ENCODE measurements at regions not wholly inside any gene's neighbourhood (a gene's known extent, or its start where the extent isn't known, plus 50 kb on each side); places are given as distances from the start of the nearest gene placed in this dataset.

DNA sequence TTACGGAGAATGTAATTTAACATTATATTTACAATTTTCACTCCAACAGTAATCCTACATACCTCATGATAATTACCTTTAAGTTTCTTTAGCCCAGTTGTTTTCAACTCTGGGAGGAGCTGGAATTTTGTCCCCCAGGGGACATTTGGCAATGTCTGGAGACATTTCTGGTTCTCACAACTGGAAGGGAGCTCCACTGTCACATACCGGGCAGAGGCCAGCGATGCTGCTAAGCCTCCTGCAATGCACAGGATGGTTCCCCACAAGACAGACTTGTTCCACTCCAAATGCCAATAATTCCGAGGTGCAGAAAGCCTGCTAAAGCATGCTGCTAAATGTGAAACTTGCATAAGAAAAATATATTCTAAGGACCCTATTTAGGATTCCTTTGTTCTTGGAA lies 251.1 kb upstream of the IRX5 start:
- 66 to 72% methylated on average over 4 of the region's 4 CpGs for WGBS, 2 experiments (ENCODE audit: low coverage in 1 of 2, low lambda C conversion rate in 2 of 2, missing lambda C conversion rate in 2 of 2)
- Histone ChIP-seq H3K27ac (no peak overlapping the region), H4K20me1 (ENCODE audit: insufficient read depth) (no peaks in the 10 kb centered on the region), H3K4me1 (ENCODE audit: insufficient read depth) (no peaks in the 10 kb centered on the region), H3K79me2 (ENCODE audit: insufficient read depth) (no peaks in the 10 kb centered on the region), H3K36me3 (ENCODE audit: low read depth) (no peaks in the 10 kb centered on the region), H3K9me3 (ENCODE audit: low read depth) (no peaks in the 10 kb centered on the region), H3F3A (ENCODE audit: insufficient read depth) (no peaks in the 10 kb centered on the region), H3K9ac (no peak overlapping the region), H3K27me3 (replicated peaks; ENCODE audit: insufficient read depth) (no peaks in the 10 kb centered on the region; the same call in 1 of the 2 replicates), H2AFZ (no peak overlapping the region), H3K4me3 (no peak overlapping the region), H3K9me2 (ENCODE audit: insufficient read depth) (no peaks in the 10 kb centered on the region), H3K4me2 (ENCODE audit: unreplicated experiment) (no peak overlapping the region)
- in situ Hi-C loops (cut with MboI), result no loop called here
- DNase-seq, result no peak
- TF ChIP-seq EZH2phosphoT487 (IDR thresholded peaks at IDR 0.05; ENCODE audit: insufficient read depth, low read depth), result no peak
- TF ChIP-seq EZH2 (IDR thresholded peaks at IDR 0.05; ENCODE audit: insufficient read depth, poor library complexity, severe bottlenecking), result no peak

DNA sequence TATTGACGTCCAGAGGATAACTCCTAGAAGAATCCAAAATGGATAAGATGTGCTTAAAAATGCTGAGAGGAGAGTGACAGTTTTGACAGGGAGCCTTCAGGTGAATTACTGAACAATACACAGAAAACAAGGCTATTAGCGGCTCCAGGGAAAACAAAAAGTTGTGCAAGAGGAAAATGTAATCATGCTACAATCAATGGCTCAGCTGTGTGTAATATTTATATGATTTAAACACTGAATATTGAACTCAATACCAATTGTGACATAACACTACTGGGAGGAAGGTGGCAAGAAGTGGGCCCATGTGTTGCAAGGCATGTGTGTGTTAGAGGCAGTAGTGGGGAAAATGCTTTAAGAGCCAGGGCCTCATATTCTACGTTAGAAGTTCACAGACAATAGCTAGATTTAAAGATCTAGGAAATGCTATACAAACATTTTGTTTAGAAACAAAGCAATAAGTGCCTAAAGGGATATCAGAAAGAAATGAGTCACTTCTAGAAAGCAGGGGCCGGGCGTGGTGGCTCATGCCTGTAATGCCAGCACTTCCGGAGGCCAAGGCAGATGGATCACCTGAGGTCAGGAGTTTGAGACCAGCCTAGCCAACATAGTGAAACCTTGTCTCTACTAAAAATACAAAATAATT lies 253.2 kb upstream of the IRX5 start:
- WGBS, 2 experiments (ENCODE audit: low coverage in 1 of 2, low lambda C conversion rate in 2 of 2, missing lambda C conversion rate in 2 of 2), result 48 to 49% methylated on average over 6 of the region's 6 CpGs
- H2AFZ ChIP-seq, result no peak overlapping the region
- H3K9me2 ChIP-seq (ENCODE audit: insufficient read depth), result no peaks in the 10 kb centered on the region
- H3K27me3 ChIP-seq (replicated peaks; ENCODE audit: insufficient read depth), result no peaks in the 10 kb centered on the region
- no peaks in the 10 kb centered on the region for H4K20me1 ChIP-seq (ENCODE audit: insufficient read depth)
- no peak for DNase-seq
- in situ Hi-C loops (cut with MboI), result no loop called here
- no peak overlapping the region for H3K4me3 ChIP-seq
- no peak for TF ChIP-seq EZH2 (IDR thresholded peaks at IDR 0.05; ENCODE audit: insufficient read depth, poor library complexity, severe bottlenecking)
- no peak for TF ChIP-seq EZH2phosphoT487 (IDR thresholded peaks at IDR 0.05; ENCODE audit: insufficient read depth, low read depth)
- no peak overlapping the region for H3K9ac ChIP-seq
- no peaks in the 10 kb centered on the region for H3K9me3 ChIP-seq (ENCODE audit: low read depth)
- H3K4me2 ChIP-seq (ENCODE audit: unreplicated experiment), result no peak overlapping the region
- no peaks in the 10 kb centered on the region for H3F3A ChIP-seq (ENCODE audit: insufficient read depth)
- H3K27ac ChIP-seq, result no peak overlapping the region
- H3K79me2 ChIP-seq (ENCODE audit: insufficient read depth), result no peaks in the 10 kb centered on the region
- H3K4me1 ChIP-seq (ENCODE audit: insufficient read depth), result no peaks in the 10 kb centered on the region
- H3K36me3 ChIP-seq (ENCODE audit: low read depth), result no peaks in the 10 kb centered on the region

DNA sequence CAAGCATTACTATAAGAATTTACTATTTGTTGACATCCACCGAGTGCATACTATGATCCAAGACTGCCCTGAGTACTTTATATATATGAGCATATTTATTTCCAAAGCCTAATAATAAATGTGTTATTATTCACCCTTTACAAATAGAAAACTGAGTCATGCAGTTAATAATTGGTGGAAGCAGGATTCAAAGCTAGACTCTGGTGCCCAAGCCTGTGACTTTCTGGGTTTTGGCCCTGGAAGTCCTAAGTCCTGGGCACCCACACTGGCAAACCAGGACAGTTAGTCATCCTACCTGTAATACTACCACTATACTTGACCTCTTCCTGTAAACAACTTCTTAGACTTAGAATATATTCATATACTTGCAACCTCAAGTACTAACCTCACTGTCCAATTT lies 257.4 kb upstream of the IRX5 start:
- no peaks in the 10 kb centered on the region for H3K36me3 ChIP-seq (ENCODE audit: low read depth)
- no peak overlapping the region for H2AFZ ChIP-seq
- in situ Hi-C loops (cut with MboI), result no loop called here
- H3K79me2 ChIP-seq (ENCODE audit: insufficient read depth), result no peaks in the 10 kb centered on the region
- H3K4me2 ChIP-seq (ENCODE audit: unreplicated experiment), result no peak overlapping the region
- H3K9ac ChIP-seq, result no peak overlapping the region
- H3K27me3 ChIP-seq (replicated peaks; ENCODE audit: insufficient read depth), result no peaks in the 10 kb centered on the region
- TF ChIP-seq EZH2 (IDR thresholded peaks at IDR 0.05; ENCODE audit: insufficient read depth, poor library complexity, severe bottlenecking), result no peak
- no peak for TF ChIP-seq EZH2phosphoT487 (IDR thresholded peaks at IDR 0.05; ENCODE audit: insufficient read depth, low read depth)
- WGBS, 2 experiments (ENCODE audit: low coverage in 1 of 2, low lambda C conversion rate in 2 of 2, missing lambda C conversion rate in 2 of 2), result 82 to 93% methylated on average over 1 of the region's 1 CpG
- no peaks in the 10 kb centered on the region for H4K20me1 ChIP-seq (ENCODE audit: insufficient read depth)
- H3K4me3 ChIP-seq, result no peak overlapping the region
- H3K27ac ChIP-seq, result no peak overlapping the region
- no peaks in the 10 kb centered on the region for H3F3A ChIP-seq (ENCODE audit: insufficient read depth)
- no peaks in the 10 kb centered on the region for H3K9me2 ChIP-seq (ENCODE audit: insufficient read depth)
- H3K9me3 ChIP-seq (ENCODE audit: low read depth), result no peaks in the 10 kb centered on the region
- no peak for DNase-seq
- no peaks in the 10 kb centered on the region for H3K4me1 ChIP-seq (ENCODE audit: insufficient read depth)

DNA sequence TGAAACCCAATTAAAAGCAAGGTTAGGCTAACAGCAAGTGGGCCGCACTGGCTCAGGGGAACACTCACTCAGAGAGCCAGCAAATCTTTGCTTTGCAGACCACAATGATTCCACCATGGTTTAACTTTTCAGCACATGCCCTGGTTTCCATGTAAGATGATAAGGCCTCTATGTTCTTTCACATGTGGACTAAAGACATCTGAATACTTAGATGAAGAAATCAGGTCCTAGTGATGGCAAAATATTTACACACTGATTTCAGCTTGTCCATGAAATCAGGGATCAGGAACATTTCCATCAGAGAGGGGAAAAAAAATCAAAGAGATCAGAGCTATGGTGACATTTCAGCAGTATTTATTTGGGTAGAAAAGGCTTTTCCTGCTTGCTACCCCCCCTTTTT lies 258.2 kb upstream of the IRX5 start:
- Histone ChIP-seq H3K9me3 (ENCODE audit: low read depth) (no peaks in the 10 kb centered on the region), H3K27ac (no peak overlapping the region), H3F3A (ENCODE audit: insufficient read depth) (no peaks in the 10 kb centered on the region), H4K20me1 (ENCODE audit: insufficient read depth) (no peaks in the 10 kb centered on the region), H3K27me3 (replicated peaks; ENCODE audit: insufficient read depth) (no peaks in the 10 kb centered on the region), H3K4me2 (ENCODE audit: unreplicated experiment) (no peak overlapping the region), H3K79me2 (ENCODE audit: insufficient read depth) (no peaks in the 10 kb centered on the region), H3K9ac (no peak overlapping the region), H3K4me1 (ENCODE audit: insufficient read depth) (no peaks in the 10 kb centered on the region), H3K9me2 (ENCODE audit: insufficient read depth) (no peaks in the 10 kb centered on the region), H3K36me3 (ENCODE audit: low read depth) (no peaks in the 10 kb centered on the region), H2AFZ (no peak overlapping the region), H3K4me3 (no peak overlapping the region)
- WGBS, 2 experiments (ENCODE audit: low coverage in 1 of 2, low lambda C conversion rate in 2 of 2, missing lambda C conversion rate in 2 of 2), result 57 to 80% methylated on average over 1 of the region's 1 CpG
- no peak for TF ChIP-seq EZH2 (IDR thresholded peaks at IDR 0.05; ENCODE audit: insufficient read depth, poor library complexity, severe bottlenecking)
- no peak for TF ChIP-seq EZH2phosphoT487 (IDR thresholded peaks at IDR 0.05; ENCODE audit: insufficient read depth, low read depth)
- in situ Hi-C loops (cut with MboI), result no loop called here
- DNase-seq, result no peak

Data from GM23248 (cell line).